Neural cell (in vitro differentiated cells): ENCODE measurements at regions not wholly inside any gene's neighbourhood (a gene's known extent, or its start where the extent isn't known, plus 50 kb on each side); places are given as distances from the start of the nearest gene placed in this dataset.

Experiments
- H2AFZ ChIP-seq: fragments of 200-600, 300-800 bp; sonication (generic), shearing (Covaris generic); 2 replicates; pipeline ENCODE4 v1.6.0; 2014; ENCODE audit warnings: low read depth, mild to moderate bottlenecking, antibody characterized with exemption, low read length, moderate library complexity
- H3F3A ChIP-seq: fragments of 200-600 bp; shearing (Covaris generic); 2 replicates; pipeline ENCODE4 v1.6.1; 2016; ENCODE audit warnings: mild to moderate bottlenecking, moderate library complexity, mixed read lengths, antibody characterized with exemption, low read length; ENCODE audit not compliant: insufficient read depth, poor library complexity, severe bottlenecking
- H3K27ac ChIP-seq: fragments of 200-600, 300-800 bp; sonication (generic), shearing (Covaris generic); 2 replicates; pipeline ENCODE4 v1.5.1; 2014; ENCODE audit warnings: mild to moderate bottlenecking, low read length, moderate library complexity
- H3K27me3 ChIP-seq: fragments of 300-800, 200-600 bp; sonication (generic), shearing (Covaris generic); 2 replicates; pipeline ENCODE4 v1.6.0; 2014; ENCODE audit warnings: mild to moderate bottlenecking, low read depth, low read length, moderate library complexity; ENCODE audit not compliant: insufficient read depth
- H3K36me3 ChIP-seq: fragments of 300-800, 200-600 bp; sonication (generic), shearing (Covaris generic); 2 replicates; pipeline ENCODE4 v1.5.1; 2014; ENCODE audit warnings: mild to moderate bottlenecking, antibody characterized with exemption, low read length, moderate library complexity; ENCODE audit not compliant: insufficient read depth
- H3K4me2 ChIP-seq: fragments of 300-800, 200-600 bp; sonication (generic), shearing (Covaris generic); 2 replicates; pipeline ENCODE4 v1.6.0; 2014; ENCODE audit warnings: mild to moderate bottlenecking, low read length
- H3K4me3 ChIP-seq: fragments of 300-800, 200-600 bp; sonication (generic), shearing (Covaris generic); 2 replicates; pipeline ENCODE4 v1.5.1; 2014; ENCODE audit warnings: mild to moderate bottlenecking, low read length, moderate library complexity
- H3K79me2 ChIP-seq: fragments of 200-600 bp; shearing (Covaris generic); replicated peaks from 2 replicates; pipeline ENCODE4 v1.6.0; 2014; ENCODE audit warnings: mild to moderate bottlenecking, low read length, moderate library complexity; ENCODE audit not compliant: insufficient read depth
- H3K9ac ChIP-seq: fragments of 300-800, 200-600 bp; sonication (generic), shearing (Covaris generic); 2 replicates; pipeline ENCODE4 v1.6.1; 2016; ENCODE audit warnings: mild to moderate bottlenecking, low read length, mixed read lengths
- H3K9me2 ChIP-seq: fragments of 200-600 bp; shearing (Covaris generic); 2 replicates; pipeline ENCODE4 v1.6.1; 2016; ENCODE audit warnings: mild to moderate bottlenecking, low read length, mixed read lengths; ENCODE audit not compliant: insufficient read depth
- H3K9me3 ChIP-seq: fragments of 200-600, 300-800 bp; sonication (generic), shearing (Covaris generic); 2 replicates; pipeline ENCODE4 v1.6.1; 2016; ENCODE audit warnings: mild to moderate bottlenecking, mixed run types, low read length, moderate library complexity, mixed read lengths
- H4K20me1 ChIP-seq: fragments of 200-600 bp; shearing (Covaris generic); 2 replicates; pipeline ENCODE4 v1.6.1; 2016; ENCODE audit warnings: mild to moderate bottlenecking, mixed run types; ENCODE audit not compliant: insufficient read depth
- EP300 ChIP-seq: fragments of 450-650 bp; conservative IDR thresholded peaks from 2 replicates; pipeline ENCODE4 v1.6.1; 2014; ENCODE audit warnings: antibody characterized with exemption, mild to moderate bottlenecking, moderate library complexity; ENCODE audit not compliant: poor library complexity, severe bottlenecking
- EZH2 ChIP-seq: fragments of 200-600, 300-800 bp; shearing (Covaris generic), sonication (generic); IDR thresholded peaks from 2 replicates; pipeline ENCODE4 v1.6.1; 2014; ENCODE audit warnings: antibody characterized with exemption, low read length, borderline replicate concordance, mild to moderate bottlenecking; ENCODE audit not compliant: insufficient read depth, poor library complexity, severe bottlenecking
- MXI1 ChIP-seq: fragments of 450-650 bp; conservative IDR thresholded peaks from 2 replicates; pipeline ENCODE4 v1.6.1; 2014; ENCODE audit warnings: antibody characterized with exemption, mild to moderate bottlenecking; ENCODE audit not compliant: poor library complexity, severe bottlenecking
- POLR2AphosphoS5 ChIP-seq: IDR thresholded peaks from 2 replicates; pipeline ENCODE4 v1.6.1; 2012
- RAD21 ChIP-seq: fragments of 450-650 bp; conservative IDR thresholded peaks from 2 replicates; pipeline ENCODE4 v1.6.1; 2014; ENCODE audit warnings: antibody characterized with exemption, mild to moderate bottlenecking, moderate library complexity
- SMC3 ChIP-seq: fragments of 450-650 bp; conservative IDR thresholded peaks from 2 replicates; pipeline ENCODE4 v1.6.1; 2014; ENCODE audit warnings: antibody characterized with exemption, mild to moderate bottlenecking, moderate library complexity; ENCODE audit not compliant: poor library complexity
- TAF1 ChIP-seq: IDR thresholded peaks from 2 replicates; pipeline ENCODE4 v1.6.1; 2012; ENCODE audit warnings: low read depth
- TF ChIP-seq, protein P1 (sequence below): IDR thresholded peaks from 2 replicates; pipeline ENCODE4 v1.6.1; 2012; ENCODE audit warnings: borderline replicate concordance
- TF ChIP-seq, protein P2 (sequence below): fragments of 450-650 bp; IDR thresholded peaks from 2 replicates; pipeline ENCODE4 v1.5.1; 2014; ENCODE audit warnings: antibody characterized with exemption, mild to moderate bottlenecking, moderate library complexity; ENCODE audit not compliant: poor library complexity, severe bottlenecking

DNA sequence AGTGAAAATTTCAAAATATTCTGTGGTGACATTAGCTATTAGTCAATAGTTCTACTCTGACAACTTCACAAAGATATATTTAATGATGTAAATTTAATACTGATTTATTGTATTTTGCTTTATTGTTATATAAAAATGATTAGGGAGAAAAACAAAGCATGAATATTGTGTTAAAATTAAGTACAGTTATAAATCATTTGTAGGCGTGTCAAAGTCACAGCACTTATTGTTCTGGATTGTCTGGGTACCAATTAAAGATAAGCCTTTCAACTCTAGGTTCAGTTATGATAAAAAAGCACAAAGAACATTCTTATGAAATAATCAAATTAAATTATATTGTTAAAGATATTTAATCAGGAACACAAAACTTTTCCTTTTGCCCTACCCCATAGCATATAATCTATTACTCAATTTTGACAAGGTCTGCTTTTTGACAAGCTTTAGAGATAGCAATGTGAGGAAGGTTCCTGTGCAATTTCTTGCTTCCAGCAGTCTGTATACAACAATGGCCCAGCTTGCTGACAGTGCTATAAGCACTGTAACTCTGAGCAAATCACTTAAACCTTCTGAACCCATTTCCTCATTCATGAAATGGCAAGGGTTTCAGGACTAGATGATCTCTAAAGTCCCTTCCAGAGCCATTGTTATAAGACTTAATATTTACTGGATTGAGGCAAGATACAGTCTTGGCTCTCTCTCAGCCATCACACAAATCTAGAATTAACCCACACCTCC lies 910.3 kb upstream of the LCORL start:
- no peaks in the 10 kb centered on the region for H3K27me3 ChIP-seq
- TF ChIP-seq RAD21 (no peak), POLR2AphosphoS5 (no peak), SMC3 (no peak), EZH2 (no peak), MXI1 (no peak), TAF1 (no peak)
- TF ChIP-seq, protein P1, sequence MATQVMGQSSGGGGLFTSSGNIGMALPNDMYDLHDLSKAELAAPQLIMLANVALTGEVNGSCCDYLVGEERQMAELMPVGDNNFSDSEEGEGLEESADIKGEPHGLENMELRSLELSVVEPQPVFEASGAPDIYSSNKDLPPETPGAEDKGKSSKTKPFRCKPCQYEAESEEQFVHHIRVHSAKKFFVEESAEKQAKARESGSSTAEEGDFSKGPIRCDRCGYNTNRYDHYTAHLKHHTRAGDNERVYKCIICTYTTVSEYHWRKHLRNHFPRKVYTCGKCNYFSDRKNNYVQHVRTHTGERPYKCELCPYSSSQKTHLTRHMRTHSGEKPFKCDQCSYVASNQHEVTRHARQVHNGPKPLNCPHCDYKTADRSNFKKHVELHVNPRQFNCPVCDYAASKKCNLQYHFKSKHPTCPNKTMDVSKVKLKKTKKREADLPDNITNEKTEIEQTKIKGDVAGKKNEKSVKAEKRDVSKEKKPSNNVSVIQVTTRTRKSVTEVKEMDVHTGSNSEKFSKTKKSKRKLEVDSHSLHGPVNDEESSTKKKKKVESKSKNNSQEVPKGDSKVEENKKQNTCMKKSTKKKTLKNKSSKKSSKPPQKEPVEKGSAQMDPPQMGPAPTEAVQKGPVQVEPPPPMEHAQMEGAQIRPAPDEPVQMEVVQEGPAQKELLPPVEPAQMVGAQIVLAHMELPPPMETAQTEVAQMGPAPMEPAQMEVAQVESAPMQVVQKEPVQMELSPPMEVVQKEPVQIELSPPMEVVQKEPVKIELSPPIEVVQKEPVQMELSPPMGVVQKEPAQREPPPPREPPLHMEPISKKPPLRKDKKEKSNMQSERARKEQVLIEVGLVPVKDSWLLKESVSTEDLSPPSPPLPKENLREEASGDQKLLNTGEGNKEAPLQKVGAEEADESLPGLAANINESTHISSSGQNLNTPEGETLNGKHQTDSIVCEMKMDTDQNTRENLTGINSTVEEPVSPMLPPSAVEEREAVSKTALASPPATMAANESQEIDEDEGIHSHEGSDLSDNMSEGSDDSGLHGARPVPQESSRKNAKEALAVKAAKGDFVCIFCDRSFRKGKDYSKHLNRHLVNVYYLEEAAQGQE, result no peak
- TF ChIP-seq, protein P2, sequence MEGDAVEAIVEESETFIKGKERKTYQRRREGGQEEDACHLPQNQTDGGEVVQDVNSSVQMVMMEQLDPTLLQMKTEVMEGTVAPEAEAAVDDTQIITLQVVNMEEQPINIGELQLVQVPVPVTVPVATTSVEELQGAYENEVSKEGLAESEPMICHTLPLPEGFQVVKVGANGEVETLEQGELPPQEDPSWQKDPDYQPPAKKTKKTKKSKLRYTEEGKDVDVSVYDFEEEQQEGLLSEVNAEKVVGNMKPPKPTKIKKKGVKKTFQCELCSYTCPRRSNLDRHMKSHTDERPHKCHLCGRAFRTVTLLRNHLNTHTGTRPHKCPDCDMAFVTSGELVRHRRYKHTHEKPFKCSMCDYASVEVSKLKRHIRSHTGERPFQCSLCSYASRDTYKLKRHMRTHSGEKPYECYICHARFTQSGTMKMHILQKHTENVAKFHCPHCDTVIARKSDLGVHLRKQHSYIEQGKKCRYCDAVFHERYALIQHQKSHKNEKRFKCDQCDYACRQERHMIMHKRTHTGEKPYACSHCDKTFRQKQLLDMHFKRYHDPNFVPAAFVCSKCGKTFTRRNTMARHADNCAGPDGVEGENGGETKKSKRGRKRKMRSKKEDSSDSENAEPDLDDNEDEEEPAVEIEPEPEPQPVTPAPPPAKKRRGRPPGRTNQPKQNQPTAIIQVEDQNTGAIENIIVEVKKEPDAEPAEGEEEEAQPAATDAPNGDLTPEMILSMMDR, result no peak
- no peaks in the 10 kb centered on the region for H3K9me3 ChIP-seq
- no peaks in the 10 kb centered on the region for H3K79me2 ChIP-seq
- H3K9ac ChIP-seq, result no peak overlapping the region
- no peak overlapping the region for H3K4me2 ChIP-seq
- H3K36me3 ChIP-seq, result no peaks in the 10 kb centered on the region
- no peak overlapping the region for H2AFZ ChIP-seq
- no peak overlapping the region for H3K4me3 ChIP-seq
- no peaks in the 10 kb centered on the region for H4K20me1 ChIP-seq
- no peaks in the 10 kb centered on the region for H3K9me2 ChIP-seq
- no peaks in the 10 kb centered on the region for H3F3A ChIP-seq
- H3K27ac ChIP-seq, result no peak overlapping the region

DNA sequence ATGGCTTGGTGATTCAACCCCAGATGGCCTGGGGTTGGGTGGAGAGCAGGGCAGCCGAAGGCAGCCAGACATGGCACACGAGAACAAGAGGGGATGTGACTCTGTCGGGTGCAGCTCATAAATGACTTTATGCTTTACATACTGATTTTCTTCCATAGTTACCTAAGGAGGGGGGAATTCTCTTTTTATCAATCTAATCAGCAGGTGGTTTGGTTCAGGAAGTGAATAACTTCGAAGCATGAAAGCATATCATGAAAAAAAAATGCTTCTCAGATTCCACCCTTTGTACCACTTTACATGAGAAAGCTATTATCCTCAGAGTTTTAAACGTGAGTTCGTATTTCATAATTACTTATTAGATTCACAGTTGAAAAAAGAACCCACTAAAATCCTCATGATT lies 908.9 kb upstream of the LCORL start:
- no peaks in the 10 kb centered on the region for H3K79me2 ChIP-seq
- no peak for TF ChIP-seq TAF1
- no peak for TF ChIP-seq MXI1
- TF ChIP-seq, protein P2, result no peak
- TF ChIP-seq EP300, result no peak
- TF ChIP-seq, protein P1, result no peak
- H3K4me2 ChIP-seq, result no peak overlapping the region
- H3K27me3 ChIP-seq, result no peaks in the 10 kb centered on the region
- H3K9me3 ChIP-seq, result no peaks in the 10 kb centered on the region
- no peaks in the 10 kb centered on the region for H4K20me1 ChIP-seq
- H3K4me3 ChIP-seq, result no peak overlapping the region
- H3K9ac ChIP-seq, result no peak overlapping the region
- H3K9me2 ChIP-seq, result no peaks in the 10 kb centered on the region
- no peaks in the 10 kb centered on the region for H3F3A ChIP-seq
- H2AFZ ChIP-seq, result no peak overlapping the region
- no peak overlapping the region for H3K27ac ChIP-seq
- no peaks in the 10 kb centered on the region for H3K36me3 ChIP-seq
